HG03066 (cell line): ENCODE measurements at regions not wholly inside any gene's neighbourhood (a gene's known extent, or its start where the extent isn't known, plus 50 kb on each side); places are given as distances from the start of the nearest gene placed in this dataset.
A peak's percentile ranks its signal among the peaks of the same experiment; 100 is the strongest.

Experiments
- ATAC-seq: cut with Tn5 transposase; IDR thresholded peaks from one replicate; pipeline ENCODE4 v1.9.1; 2021; ENCODE audit warnings: low read depth; ENCODE audit not compliant: unreplicated experiment

GRCh38 chr7:94054130-94054529 is 50.0 kb upstream of the BET1 start:
- ATAC-seq = no peak

GRCh38 chr7:94055963-94056362 is 51.8 kb upstream of the BET1 start:
- no peak for ATAC-seq

GRCh38 chr7:94056796-94057207 is 52.6 kb upstream of the BET1 start:
- no peak for ATAC-seq

- ATAC-seq = no peak
These were observed 53.8 kb upstream of the BET1 start for GRCh38 chr7:94057955-94058354.

- peak; percentile 53 for ATAC-seq
These were observed 55.6 kb upstream of the BET1 start for GRCh38 chr7:94059746-94060145.

- ATAC-seq = no peak
These were observed 56.6 kb upstream of the BET1 start for GRCh38 chr7:94060752-94061151.

GRCh38 chr7:94061326-94061725 is 57.2 kb upstream of the BET1 start:
- ATAC-seq = no peak

GRCh38 chr7:94062372-94062771 is 58.2 kb upstream of the BET1 start:
- ATAC-seq = no peak

- ATAC-seq = no peak
These were observed 60.5 kb upstream of the BET1 start for GRCh38 chr7:94064541-94065191.

- no peak for ATAC-seq
These were observed 62.9 kb upstream of the BET1 start for GRCh38 chr7:94067047-94067446.

- ATAC-seq = no peak
These were observed 63.4 kb upstream of the BET1 start for GRCh38 chr7:94067506-94067905.

GRCh38 chr7:94069162-94069739 is 65.1 kb upstream of the BET1 start:
- peak; percentile 64 for ATAC-seq

GRCh38 chr7:94080551-94080950 is 76.4 kb upstream of the BET1 start:
- no peak for ATAC-seq

GRCh38 chr7:94082126-94082525 is 78.0 kb upstream of the BET1 start:
- no peak for ATAC-seq

GRCh38 chr7:94087664-94088352 is 83.7 kb upstream of the BET1 start:
- peak; percentile 97 for ATAC-seq

GRCh38 chr7:94088560-94088959 is 84.4 kb upstream of the BET1 start:
- no peak for ATAC-seq

GRCh38 chr7:94089806-94090205 is 85.7 kb upstream of the BET1 start:
- ATAC-seq = no peak

GRCh38 chr7:94092980-94093379 is 88.8 kb upstream of the BET1 start:
- no peak for ATAC-seq

- ATAC-seq = no peak
These were observed 90.1 kb upstream of the BET1 start for GRCh38 chr7:94094298-94094697.

- ATAC-seq = no peak
These were observed 91.3 kb upstream of the BET1 start for GRCh38 chr7:94095316-94096009.

GRCh38 chr7:94099679-94100078 is 95.5 kb upstream of the BET1 start:
- ATAC-seq = no peak
